SK-N-SH treated with all-trans-retinoic acid at 6 μM for 48 hours (cell line): ENCODE measurements at regions not wholly inside any gene's neighbourhood (a gene's known extent, or its start where the extent isn't known, plus 50 kb on each side); places are given as distances from the start of the nearest gene placed in this dataset.

Experiments used
- ATAC-seq: fragments of 200-7000 bp; cut with Tn5 transposase; 3 replicates; pipeline ENCODE4 v1.9.1; 2020; ENCODE audit warnings: mild to moderate bottlenecking, moderate library complexity
- BACH2 ChIP-seq: fragments of 250-450 bp; sonication (Bioruptor Pico); IDR thresholded peaks from 2 replicates; pipeline ENCODE4 v1.9.0; 2021; ENCODE audit warnings: mild to moderate bottlenecking, borderline replicate concordance
- CREB5 ChIP-seq: fragments of 250-450 bp; sonication (Bioruptor Pico); IDR thresholded peaks from 2 replicates; pipeline ENCODE4 v1.5.1; 2020; ENCODE audit warnings: low read depth, mild to moderate bottlenecking, moderate library complexity
- CSDC2 ChIP-seq: fragments of 250-450 bp; sonication (Bioruptor Pico); IDR thresholded peaks from 2 replicates; pipeline ENCODE4 v1.5.0; 2020; ENCODE audit warnings: mild to moderate bottlenecking, moderate library complexity
- CSRNP3 ChIP-seq: fragments of 250-450 bp; sonication (Bioruptor Pico); IDR thresholded peaks from 2 replicates; pipeline ENCODE4 v1.5.1; 2021; ENCODE audit warnings: mild to moderate bottlenecking, moderate library complexity
- GLIS3 ChIP-seq: fragments of 250-450 bp; sonication (Bioruptor Pico); IDR thresholded peaks from 2 replicates; pipeline ENCODE4 v1.5.0; 2020; ENCODE audit warnings: mild to moderate bottlenecking, moderate library complexity
- ISL1 ChIP-seq: fragments of 250-450 bp; sonication (Bioruptor Pico); IDR thresholded peaks from 2 replicates; pipeline ENCODE4 v2.1.2; 2022; ENCODE audit warnings: mild to moderate bottlenecking, moderate library complexity
- OSR1 ChIP-seq: fragments of 250-450 bp; sonication (Bioruptor Pico); IDR thresholded peaks from 2 replicates; pipeline ENCODE4 v1.8.0; 2022; ENCODE audit warnings: moderate library complexity, mild to moderate bottlenecking, inconsistent platforms
- POU6F1 ChIP-seq: fragments of 250-450 bp; sonication (Bioruptor Pico); IDR thresholded peaks from 2 replicates; pipeline ENCODE4 v1.8.0; 2021; ENCODE audit warnings: low read depth, mild to moderate bottlenecking, moderate library complexity, borderline replicate concordance
- PPARA ChIP-seq: fragments of 250-450 bp; sonication (Bioruptor Pico); IDR thresholded peaks from 2 replicates; pipeline ENCODE4 v1.5.0; 2020; ENCODE audit warnings: mild to moderate bottlenecking, borderline replicate concordance
- TCF4 ChIP-seq: fragments of 250-450 bp; sonication (Bioruptor Pico); IDR thresholded peaks from 2 replicates; pipeline ENCODE4 v1.8.0; 2021; ENCODE audit warnings: mild to moderate bottlenecking, moderate library complexity, borderline replicate concordance
- TOX ChIP-seq: fragments of 250-450 bp; sonication (Bioruptor Pico); IDR thresholded peaks from 2 replicates; pipeline ENCODE4 v1.8.0; 2021; ENCODE audit warnings: mild to moderate bottlenecking, moderate library complexity, borderline replicate concordance
- TSHZ2 ChIP-seq: fragments of 250-450 bp; sonication (Bioruptor Pico); IDR thresholded peaks from 2 replicates; pipeline ENCODE4 v1.5.0; 2020; ENCODE audit warnings: mild to moderate bottlenecking, moderate library complexity
- ZC3H10 ChIP-seq: fragments of 250-450 bp; sonication (Bioruptor Pico); IDR thresholded peaks from 2 replicates; pipeline ENCODE4 v1.5.1; 2021; ENCODE audit warnings: mild to moderate bottlenecking, moderate library complexity
- ZFP3 ChIP-seq: fragments of 250-450 bp; sonication (Bioruptor Pico); IDR thresholded peaks from 2 replicates; pipeline ENCODE4 v1.5.0; 2020; ENCODE audit warnings: mild to moderate bottlenecking, moderate library complexity
- ZFP30 ChIP-seq: fragments of 450-650 bp; formaldehyde crosslinking; IDR thresholded peaks from 2 replicates; pipeline ENCODE4 v1.5.0; 2022; ENCODE audit warnings: mild to moderate bottlenecking, moderate library complexity
- ZNF565 ChIP-seq: fragments of 450-650 bp; formaldehyde crosslinking; conservative IDR thresholded peaks from 2 replicates; pipeline ENCODE4 v1.5.0; 2020; ENCODE audit warnings: low read depth, mild to moderate bottlenecking, moderate library complexity
- ZNF70 ChIP-seq: fragments of 450-650 bp; formaldehyde crosslinking; IDR thresholded peaks from 2 replicates; pipeline ENCODE4 v1.5.0; 2020; ENCODE audit warnings: mild to moderate bottlenecking, moderate library complexity
- ZNF8 ChIP-seq: fragments of 450-650 bp; formaldehyde crosslinking; IDR thresholded peaks from 2 replicates; pipeline ENCODE4 v1.5.0; 2020; ENCODE audit warnings: mild to moderate bottlenecking, moderate library complexity

GRCh38 chr7:26489391-26489790, 197.7 kb downstream of the SNX10 start:
- TF ChIP-seq ZNF8 (CRISPR knock-in tag) (no peak), TOX (CRISPR knock-in tag) (no peak), GLIS3 (CRISPR knock-in tag) (no peak), CREB5 (CRISPR knock-in tag) (no peak), ZNF565 (CRISPR knock-in tag) (no peak), ZNF70 (no peak), POU6F1 (no peak), PPARA (no peak), TCF4 (CRISPR knock-in tag) (no peak), TSHZ2 (no peak), OSR1 (CRISPR knock-in tag) (no peak), CSDC2 (CRISPR knock-in tag) (no peak), ZFP3 (CRISPR knock-in tag) (no peak), CSRNP3 (no peak), ISL1 (CRISPR knock-in tag) (no peak)
- no peak for ATAC-seq

GRCh38 chr7:26489906-26490639, 198.4 kb downstream of the SNX10 start:
- no peak for ATAC-seq
- TF ChIP-seq POU6F1 (no peak), TCF4 (CRISPR knock-in tag) (no peak), ISL1 (CRISPR knock-in tag) (no peak), ZNF70 (no peak), ZFP30 (CRISPR knock-in tag) (no peak), BACH2 (no peak), GLIS3 (CRISPR knock-in tag) (no peak), CREB5 (CRISPR knock-in tag) (no peak), ZC3H10 (CRISPR knock-in tag) (no peak), ZNF565 (CRISPR knock-in tag) (no peak), OSR1 (CRISPR knock-in tag) (no peak), ZNF8 (CRISPR knock-in tag) (no peak), CSRNP3 (no peak), TOX (CRISPR knock-in tag) (no peak), CSDC2 (CRISPR knock-in tag) (no peak), ZFP3 (CRISPR knock-in tag) (no peak)
